Spleen (tissue), 7 donors: ENCODE measurements at regions not wholly inside any gene's neighbourhood (a gene's known extent, or its start where the extent isn't known, plus 50 kb on each side); places are given as distances from the start of the nearest gene placed in this dataset.

Experiments used
- POLR2A ChIP-seq, 3 donors: fragments of 450-650 bp; IDR thresholded peaks; one replicate each; pipeline ENCODE4 v1.5.1; 2017; ENCODE audit warnings: antibody characterized with exemption in 3 of 3, mild to moderate bottlenecking in 1 of 3
- TF ChIP-seq, protein P1 (sequence below), 11 experiments: fragments of 200-600 bp in 7 of 11; fragments of 450-650 bp in 4 of 11; sonication (generic) in 4 of 11; IDR thresholded peaks in 8 of 11; conservative IDR thresholded peaks in 3 of 11; 1 replicate in 7 of 11; 2 replicates in 4 of 11; pipeline versions ENCODE4 v1.4.0 to v1.8.0; 2016 to 2021; ENCODE audit warnings: antibody characterized with exemption in 11 of 11, inconsistent platforms in 4 of 11, mild to moderate bottlenecking in 1 of 11
- donor health status: DM: no; HTN: no; CAD: no; lungs with moderate emphysema.
- donor health status: DM: no; HTN: no; CAD: no.
- donor health status: DM: no; HTN: no; CAD: no.

DNA sequence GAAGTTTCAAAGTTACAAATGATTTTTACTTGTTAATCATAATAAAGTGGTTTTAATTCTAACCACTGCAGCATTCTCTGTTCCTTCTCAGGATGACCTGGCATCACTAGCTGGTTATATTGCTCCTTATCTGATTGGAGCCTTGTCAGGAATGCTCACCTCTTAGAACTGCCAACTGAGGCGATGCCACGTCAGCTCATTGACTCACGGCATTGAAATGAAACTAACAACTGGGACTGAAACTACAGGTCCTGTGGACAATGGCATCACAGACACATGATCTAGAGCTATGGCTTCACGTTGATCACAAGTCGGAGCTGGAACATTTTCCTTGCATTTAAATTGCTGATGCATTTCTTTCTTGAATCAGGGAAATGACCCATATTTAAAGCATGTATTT lies 54.9 kb upstream of the MAP2 start:
- TF ChIP-seq, protein P1, sequence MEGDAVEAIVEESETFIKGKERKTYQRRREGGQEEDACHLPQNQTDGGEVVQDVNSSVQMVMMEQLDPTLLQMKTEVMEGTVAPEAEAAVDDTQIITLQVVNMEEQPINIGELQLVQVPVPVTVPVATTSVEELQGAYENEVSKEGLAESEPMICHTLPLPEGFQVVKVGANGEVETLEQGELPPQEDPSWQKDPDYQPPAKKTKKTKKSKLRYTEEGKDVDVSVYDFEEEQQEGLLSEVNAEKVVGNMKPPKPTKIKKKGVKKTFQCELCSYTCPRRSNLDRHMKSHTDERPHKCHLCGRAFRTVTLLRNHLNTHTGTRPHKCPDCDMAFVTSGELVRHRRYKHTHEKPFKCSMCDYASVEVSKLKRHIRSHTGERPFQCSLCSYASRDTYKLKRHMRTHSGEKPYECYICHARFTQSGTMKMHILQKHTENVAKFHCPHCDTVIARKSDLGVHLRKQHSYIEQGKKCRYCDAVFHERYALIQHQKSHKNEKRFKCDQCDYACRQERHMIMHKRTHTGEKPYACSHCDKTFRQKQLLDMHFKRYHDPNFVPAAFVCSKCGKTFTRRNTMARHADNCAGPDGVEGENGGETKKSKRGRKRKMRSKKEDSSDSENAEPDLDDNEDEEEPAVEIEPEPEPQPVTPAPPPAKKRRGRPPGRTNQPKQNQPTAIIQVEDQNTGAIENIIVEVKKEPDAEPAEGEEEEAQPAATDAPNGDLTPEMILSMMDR (IDR thresholded peaks at IDR 0.05 in 8 of 11, conservative IDR thresholded peaks at IDR 0.05 in 3 of 11), result no peak
- no peak for TF ChIP-seq POLR2A (IDR thresholded peaks at IDR 0.05)
